ENCODE measurements at regions not wholly inside any gene's neighbourhood (a gene's known extent, or its start where the extent isn't known, plus 50 kb on each side); places are given as distances from the start of the nearest gene placed in this dataset.

DNA sequence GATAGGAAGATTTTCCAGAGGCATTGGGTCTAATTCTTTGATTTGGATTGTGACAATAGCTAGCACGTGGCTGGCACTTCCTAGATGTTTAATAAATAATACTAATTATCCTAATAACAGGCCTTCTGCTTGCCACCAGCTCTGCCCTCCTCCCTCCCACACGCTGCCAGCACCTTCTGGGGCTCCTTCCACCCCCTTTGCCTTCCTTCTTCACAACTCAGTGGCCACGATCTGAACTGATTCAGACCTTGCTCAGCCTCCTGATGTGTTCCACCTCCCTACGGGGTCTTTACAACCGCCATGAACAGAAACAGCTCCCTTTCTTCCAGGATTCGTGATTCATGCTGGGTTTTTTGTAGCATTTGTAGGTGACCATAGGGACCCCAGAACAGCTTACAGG, 310.3 kb upstream of the HS6ST1 start:
- no peak for DNase-seq (ENCODE audit: low read depth)

DNA sequence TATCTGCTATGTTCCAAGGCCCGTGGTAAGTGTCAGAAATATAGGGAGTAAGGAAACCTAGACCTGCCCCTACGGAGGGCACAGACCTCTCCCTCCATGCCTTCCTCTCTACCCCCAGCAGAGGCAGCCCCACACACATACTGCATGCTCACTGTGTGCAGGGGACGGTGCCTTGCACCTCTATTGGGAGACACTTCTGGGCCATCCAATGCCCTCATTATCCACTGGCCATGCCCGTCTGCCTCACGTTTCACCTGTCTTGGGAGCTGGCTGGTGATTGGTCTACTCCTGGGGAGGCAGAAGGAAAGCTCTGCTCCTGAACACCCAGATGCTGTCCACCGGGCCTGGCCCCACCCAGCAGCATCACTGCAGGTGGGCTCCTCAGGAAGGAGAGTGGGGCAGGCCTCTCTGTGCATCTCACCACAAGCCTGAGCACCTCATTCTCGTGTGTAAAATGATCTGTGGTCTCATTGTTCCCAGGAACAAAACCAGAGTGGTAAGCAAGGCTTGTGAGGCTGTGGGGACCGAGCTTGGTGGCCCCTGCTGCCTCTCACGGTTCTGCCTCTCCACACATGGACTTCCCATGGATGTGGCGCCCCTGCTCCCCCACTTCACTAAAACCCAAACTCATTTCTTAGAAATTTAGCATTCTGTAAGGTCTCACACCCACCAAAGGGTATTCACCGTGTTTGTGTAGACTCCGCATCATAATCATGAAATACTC, 312.5 kb upstream of the HS6ST1 start:
- DNase-seq (ENCODE audit: low read depth): no peak

DNA sequence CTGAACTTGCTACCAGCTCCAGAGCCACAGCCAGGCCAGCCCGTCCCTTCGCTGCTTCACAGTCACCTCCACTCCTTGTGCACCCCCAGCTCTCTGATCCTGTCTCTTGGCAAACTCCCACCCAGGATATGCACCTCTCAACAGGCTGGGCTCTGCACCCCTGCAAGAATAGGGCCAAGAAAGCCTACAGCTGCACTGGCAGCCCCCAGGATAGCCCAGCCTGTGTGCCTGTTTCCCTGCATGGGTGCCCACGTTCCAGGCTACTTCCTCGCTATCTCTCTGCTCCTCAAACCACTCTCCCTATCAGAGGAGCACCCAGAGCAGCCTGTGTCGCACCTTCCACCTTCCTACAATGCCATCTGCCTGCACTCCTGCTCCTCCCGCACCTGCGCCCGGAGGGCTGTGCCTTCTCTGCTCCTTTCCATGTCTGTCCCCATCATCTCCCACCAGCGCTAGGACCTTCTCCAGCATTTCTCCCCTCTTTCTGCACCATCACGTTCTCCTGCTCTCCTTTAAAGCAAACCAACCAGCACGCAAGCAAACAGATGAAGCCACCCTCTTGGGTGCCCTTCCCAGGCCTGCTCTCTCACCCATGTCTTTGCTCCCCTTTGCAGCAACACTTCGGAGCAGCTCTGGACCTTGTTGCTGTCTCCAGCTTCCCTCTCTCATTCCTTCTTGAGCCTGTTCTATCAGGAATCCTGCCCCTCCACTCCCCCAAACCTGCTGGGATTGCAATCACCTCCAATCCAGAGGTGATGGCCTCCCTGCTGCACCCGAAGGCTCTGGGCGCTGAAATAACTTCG, 313.2 kb upstream of the HS6ST1 start:
- DNase-seq (ENCODE audit: low read depth): no peak

DNA sequence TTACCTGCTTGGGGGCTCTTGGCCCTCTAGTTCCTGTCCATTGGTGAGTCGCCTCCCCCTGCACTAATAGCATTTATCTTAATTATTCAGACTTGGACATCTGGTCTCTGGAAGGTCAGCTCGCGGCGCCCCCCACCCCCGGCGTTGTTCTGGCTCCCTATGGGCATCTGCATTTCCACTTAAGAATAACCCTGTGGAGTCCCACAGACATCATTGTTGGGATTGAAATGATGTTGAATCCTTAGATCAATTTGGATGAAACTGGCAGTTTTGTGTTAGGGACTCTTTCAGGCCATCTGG, 313.8 kb upstream of the HS6ST1 start:
- DNase-seq (ENCODE audit: low read depth): no peak

DNA sequence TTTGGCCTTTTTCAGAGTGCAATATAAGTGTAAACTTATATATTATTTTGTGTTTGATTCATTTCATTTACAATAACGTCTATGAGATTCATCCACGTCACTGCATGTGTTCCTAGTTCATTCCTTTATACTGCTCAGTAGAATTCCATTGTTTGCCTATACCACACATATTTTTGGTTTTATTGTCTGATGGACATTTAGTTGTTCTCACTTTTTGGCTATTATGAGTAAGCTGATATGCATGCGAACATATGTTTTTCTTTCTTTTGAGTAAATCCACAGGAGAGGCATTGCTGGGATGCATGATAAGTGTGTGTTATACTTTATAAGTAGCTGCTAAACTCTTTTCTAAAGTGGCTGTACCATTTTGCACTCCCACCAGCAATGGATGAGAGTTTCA, 314.8 kb upstream of the HS6ST1 start:
- DNase-seq (ENCODE audit: low read depth): no peak

DNA sequence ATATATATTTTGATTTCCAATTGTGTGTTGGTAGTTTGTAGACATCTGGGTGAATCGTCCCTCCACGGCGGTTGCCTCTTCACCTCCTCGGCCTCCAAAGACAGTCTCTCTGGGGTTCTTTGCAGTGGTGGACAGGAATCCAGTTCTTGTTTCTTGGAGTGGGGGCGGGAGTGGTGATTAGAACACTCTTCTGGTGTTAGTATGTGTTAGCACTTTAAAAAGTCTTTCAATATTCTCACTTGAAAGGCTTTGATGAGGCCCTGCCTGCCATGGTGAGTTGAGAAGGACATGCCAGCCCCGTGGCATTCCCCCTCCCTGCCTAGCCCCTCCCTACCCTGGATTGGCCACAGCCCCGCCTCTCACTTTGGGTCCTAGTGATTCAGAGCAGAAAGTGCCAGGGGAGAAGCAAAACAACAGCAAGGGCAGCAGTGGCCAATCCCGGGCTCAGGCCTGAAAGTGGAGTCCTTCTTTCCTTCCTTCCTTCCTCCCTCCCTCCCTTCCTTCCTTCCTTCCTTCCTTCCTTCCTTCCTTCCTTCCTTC, 316.8 kb upstream of the HS6ST1 start:
- DNase-seq (ENCODE audit: low read depth): no peak

DNA sequence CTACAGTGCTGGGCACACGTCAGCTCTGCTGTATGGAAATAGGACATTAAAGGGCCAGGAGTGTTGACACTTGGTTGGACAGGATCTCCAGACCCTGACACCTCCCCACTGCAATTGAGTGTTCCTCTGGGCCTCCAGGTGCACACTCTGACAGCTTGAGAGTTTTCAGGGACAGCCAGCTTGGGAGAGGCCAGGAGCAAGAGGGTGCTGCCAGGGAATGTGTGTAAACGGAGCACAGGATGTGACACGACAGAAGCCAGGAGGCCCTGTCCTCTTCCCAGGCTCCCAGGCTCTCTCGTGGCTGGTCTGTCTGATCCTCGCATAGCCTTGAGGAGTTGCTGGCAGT, 318.1 kb upstream of the HS6ST1 start:
- DNase-seq (ENCODE audit: low read depth): no peak

DNA sequence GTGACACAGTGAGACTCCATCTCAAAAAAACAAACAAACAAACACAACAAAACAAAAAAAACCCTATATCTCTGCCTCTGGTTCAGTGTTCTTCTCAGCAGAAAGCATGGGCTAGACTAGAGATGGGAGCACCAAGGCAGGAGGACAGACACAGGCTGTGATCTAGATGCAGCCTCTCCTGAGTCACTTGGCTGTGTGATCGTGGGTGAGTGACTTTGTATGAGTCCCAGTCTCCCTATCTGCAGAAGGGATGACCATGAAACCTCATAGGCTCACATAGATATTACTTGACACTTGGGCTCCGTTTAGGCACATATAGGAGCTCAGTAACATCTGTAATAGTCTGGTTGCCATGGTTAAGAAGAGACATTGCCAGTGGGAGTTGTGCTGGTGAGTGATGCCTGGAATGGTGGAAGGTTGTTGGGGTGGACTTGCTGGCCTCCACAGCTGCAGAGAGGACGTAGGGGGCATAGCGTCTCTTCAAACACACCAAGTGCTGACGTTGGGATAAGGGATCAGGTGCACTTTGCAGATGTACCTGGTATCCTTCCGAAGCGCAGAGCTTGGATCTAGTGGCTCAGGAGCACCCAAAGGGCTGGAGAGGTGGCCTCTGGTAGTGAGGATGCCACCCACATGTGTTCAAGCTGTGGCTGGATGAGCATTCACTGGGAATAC, 318.9 kb upstream of the HS6ST1 start:
- DNase-seq (ENCODE audit: low read depth): no peak

DNA sequence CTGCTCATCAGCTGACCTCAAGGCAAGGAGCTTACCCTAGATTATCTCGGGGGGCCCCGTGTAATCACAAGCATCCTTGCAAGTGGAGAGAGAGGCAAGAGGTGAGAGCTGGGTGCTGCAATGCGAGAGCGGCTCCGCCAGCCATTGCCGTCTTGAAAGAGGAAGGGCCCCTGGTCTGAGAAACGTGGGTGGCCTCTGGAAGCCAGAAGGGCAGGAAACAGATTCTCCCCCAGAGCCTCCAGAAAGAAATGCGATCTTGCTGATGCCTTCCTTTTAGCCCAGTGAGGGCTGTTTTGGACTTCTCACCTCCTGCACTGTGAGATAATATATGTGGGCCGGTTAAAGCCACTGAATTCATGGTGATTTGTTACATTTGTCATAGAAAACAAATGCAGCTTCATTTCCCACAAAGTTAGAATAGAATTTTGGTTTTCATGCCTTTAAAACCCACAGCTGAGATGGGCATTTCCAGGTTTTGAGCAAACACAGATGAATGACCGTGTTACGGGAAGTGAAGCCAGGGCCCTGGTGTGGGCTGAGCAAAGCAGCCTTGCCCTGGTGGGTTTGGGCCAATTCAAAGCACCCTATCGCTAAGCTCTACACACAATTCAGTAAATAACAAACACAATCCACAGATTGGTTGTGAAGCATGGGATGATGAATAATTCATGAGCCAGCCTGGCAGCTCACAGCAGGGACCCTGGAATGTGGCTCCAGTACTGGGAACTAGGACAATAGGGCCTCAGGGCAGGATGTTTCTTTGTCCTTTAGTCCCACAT, 319.9 kb upstream of the HS6ST1 start:
- DNase-seq (ENCODE audit: low read depth): peak; percentile 36

DNA sequence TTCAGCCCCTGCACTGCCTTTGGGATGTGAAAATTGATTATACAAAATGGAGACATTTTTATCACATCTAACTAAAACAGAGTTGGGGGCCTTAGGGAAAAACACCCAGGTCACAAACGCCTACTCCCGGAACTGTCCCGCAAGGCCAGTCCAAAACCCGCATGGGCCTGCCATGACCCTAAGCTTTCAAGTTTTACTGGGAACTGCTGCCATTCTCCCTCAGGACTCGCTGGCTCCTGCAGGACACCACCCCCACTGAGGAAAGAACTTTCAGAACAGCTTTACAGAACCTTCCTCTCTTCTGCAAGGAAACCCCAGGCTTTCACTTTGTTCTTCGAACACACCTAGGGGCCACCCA, 320.4 kb upstream of the HS6ST1 start:
- no peak for DNase-seq (ENCODE audit: low read depth)

DNA sequence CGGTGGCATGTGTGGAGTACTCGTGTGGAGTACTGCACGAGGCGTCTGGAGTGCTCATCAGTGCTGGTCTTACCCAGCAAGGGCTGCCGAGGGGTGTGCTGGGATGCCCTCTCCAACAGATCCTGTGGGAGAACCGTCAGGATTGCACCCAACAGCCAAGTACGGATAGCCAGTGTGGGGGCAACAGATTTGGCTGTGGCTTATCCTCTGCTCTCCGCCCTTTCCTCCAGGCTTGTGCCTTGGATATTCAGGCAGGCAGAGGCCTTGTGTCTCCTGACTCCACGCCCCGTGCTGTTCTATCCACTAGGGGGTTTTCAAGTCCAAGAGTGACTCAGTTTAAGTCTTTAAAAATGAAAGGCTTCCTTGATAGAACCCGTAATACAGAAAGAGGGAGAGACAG, 321.0 kb upstream of the HS6ST1 start:
- no peak for DNase-seq (ENCODE audit: low read depth)

DNA sequence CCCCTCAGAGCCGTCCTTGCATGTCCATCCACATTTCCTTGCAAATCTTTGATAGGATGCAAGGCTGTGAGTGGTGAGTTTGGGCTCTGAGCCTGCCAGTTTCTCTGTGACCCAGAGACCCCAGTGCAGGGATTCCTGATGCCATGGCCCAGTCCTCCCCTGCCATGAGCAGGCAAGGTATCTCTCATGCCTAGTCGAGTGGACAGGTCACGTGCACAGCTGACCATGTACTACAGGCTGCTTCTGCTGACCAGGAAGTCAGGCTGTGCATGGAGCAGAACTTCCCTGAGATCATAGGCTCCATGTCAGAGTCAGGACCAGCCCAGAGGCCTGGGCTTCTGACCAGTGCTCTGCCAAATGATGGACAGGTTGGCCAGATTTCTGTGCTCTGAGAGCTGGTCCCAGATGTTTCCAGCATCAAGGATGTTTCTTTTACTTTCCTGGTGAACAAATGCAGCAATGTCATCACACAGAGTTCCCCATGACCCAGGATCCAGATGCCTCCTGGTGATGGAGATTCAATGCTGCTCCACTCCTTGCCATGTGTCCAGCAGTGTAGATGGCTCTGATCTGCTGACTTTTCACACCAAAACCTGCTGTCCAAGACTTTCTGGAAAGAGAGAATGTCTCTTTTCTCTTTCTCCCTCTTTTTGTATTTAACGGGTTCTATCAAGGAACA, 321.6 kb upstream of the HS6ST1 start:
- no peak for DNase-seq (ENCODE audit: low read depth)

DNA sequence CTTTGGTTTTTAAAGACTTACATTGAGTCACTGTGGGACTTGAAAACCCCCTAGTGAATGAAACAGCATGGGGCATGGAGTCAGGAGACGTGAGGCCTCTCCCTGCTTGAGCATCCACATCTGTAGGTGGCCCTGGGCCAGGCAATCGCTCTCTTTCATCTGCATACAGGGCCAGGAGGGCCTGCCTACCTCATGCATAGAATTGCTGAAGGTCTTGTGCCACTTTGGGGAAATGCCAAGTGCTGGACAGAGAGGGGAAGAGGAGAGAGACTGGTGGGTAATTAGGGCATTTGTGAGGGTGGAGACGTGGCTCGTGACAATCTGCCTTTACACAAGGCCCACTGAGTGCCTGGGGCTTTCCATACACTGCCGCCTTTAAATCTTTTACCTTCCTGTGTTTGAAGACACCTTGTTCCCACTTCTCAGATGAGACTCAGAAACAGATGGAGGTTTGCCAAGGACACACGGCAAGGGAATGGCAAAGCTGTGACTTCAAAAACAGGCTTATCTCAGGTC, 322.2 kb upstream of the HS6ST1 start:
- no peak for DNase-seq (ENCODE audit: low read depth)

DNA sequence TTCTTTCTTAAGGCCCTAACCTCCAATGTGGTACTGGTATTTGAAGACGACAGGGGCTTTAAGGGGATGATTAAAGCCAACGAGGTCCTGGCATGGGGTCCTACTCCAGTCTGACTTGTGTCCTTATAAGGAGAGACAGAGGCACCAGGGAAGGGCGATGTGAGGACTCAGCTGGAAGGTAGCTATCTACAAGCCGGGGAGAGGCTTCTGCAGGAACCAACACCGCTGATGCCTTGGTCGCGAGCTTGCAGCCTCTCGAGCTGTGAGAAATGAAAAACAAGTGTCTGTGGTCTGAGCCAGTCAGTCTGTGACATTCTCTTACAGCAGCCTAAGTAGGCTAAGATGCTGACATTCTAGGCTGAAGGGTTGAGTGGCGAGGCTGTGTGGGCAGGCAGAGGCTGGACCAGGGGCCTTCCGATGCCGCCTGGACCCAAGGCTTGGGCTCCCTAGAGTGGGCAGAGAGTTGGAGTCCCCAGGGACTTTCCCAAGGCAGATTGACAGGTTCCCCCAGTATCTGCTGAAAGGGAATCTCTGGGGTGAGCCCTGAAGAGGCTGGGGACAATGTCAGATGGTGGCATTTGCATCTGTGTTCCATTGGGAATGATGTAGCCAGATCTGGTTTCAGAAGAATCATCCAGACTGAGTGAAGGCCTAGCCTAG, 322.9 kb upstream of the HS6ST1 start:
- DNase-seq (ENCODE audit: low read depth): no peak

DNA sequence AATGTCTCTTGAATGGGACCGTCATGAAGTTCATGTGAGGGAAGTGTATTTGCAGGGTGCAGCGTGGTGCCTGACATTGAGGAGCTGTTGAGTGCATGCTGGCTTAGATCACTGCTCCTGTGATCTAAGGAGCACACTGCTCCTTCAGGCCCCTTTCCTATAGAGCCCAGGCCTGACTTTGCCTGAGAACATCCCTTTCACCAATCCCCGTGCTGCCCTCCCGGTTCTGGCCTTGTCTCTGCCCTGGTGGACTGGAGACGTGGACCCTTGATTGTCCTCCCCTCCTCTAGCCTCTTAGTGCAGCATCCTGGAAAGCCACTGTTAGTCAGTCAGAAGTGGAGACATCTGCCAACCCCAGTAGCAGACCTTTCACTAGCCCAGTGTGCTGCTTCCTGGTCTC, 323.6 kb upstream of the HS6ST1 start:
- no peak for DNase-seq (ENCODE audit: low read depth)

DNA sequence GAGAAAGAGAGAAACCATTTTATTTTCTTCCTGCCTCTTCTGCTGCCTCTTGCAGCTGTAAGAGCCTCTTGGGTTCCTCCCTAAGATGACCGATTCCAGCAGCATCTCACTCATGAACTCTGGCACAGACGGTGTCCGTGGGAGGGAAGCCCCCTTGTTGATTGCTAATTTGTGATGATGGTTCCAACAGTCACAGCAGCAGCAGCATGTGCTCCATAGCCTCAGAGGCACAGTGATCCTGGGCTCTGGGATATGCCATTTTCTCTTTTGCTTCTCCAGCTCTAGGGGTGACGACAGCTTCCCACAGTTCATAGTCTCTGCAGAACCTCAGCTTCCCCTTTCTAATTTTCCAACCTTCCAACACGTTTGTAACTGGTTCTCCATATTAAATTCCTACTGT, 324.2 kb upstream of the HS6ST1 start:
- no peak for DNase-seq (ENCODE audit: low read depth)

DNA sequence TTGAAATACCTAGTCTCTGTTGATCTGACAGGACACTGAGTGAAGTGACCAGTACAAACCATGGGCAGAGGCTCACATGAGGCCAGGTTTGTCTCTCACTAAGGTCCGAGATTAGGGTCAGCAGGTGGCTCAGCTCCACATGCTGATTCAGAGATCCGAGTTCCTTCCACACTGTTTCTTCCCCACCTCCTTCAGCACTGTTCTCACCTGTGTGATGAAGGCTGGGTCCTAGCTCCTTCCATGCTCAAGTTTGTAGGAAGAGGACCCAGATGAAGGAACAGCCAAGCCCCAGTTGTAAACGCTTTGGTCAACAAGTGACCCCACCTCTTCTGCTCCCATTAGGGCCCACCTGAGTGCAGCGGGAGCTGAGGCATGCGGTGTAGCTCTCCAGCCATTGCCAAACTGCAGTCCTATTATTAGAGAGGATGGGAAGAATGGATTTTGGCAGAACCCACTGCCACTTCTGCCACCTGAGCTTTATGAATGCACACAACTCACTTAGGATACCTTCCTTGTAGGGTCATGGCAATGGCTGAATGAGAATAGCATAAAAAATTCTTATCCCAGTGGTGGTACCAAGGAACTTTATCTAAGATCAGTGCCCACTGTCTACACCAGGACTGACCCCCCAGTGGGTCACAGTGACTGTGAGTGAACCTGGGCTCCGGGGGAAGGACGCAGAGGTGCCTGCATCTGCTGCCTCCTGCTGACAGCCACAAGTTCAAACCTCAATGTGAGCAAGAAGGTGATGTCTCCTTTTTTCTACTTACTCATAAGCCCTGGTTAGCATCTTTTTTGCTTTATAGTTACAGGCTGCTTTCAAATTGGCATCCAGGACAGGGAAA, 324.8 kb upstream of the HS6ST1 start:
- no peak for DNase-seq (ENCODE audit: low read depth)

DNA sequence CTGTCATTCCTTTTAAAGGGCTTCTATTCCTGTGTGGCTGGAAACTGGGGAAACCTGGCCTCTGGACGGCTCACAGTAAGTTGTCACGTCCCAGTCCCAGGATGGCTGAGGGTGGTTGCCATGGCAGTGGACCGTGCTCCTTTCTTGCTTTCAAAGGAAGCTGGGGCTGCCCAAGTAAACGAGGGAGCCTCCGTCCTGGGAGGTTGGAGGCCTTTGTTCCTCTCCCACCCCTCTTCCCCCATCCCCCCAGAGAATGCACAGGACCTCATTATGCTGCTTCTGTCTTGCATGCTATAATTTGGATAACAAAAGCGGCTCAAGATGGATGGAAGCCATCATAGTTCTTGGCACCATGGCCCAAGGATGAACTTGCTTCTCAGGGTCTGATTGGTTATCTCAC, 325.5 kb upstream of the HS6ST1 start:
- DNase-seq (ENCODE audit: low read depth): no peak

DNA sequence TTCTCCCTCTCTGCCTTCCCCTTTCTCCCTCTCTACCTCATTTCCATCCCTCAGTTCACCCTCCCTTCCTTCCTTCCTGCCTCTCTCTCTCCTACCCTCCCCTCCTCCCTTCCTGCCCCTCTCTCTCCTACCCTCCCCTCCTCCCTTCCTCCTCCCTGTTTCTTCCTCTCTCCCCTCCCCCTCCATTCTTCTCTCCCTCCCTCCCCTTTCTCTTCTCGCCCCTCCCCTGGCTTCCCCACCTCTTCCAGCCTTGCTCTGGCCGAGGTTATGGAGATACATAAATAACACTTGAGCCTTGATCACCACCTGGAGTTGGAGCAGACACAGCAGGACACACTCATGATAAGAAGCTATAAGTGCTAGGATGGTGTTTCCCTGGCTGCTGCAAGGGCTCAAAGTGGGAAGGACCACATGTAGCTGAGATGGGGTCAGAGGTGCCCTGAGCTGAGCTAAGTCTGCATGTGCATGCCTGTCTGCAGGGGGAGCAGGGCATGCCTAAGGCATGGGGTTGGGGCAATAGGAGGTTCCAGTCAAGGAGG, 326.1 kb upstream of the HS6ST1 start:
- DNase-seq (ENCODE audit: low read depth): no peak

DNA sequence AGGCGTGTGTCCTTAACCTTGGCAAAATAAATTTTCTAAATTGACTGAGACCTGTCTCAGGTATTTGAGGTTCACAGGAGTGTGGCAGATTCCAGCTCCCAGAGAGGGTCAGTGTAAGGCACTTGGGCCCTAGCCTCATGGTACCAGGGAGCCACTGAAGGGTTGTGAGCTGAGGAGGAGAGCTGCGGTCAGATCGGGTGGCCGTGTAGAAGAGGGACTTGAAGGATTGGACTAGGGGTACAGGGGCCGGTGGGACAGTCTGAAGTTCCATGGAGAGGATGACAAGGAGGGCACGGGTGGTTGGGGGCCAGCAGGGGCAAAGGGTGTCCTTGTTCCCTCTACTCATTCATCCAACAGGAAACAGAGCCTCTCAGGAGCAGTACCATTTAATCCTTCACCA, 327.0 kb upstream of the HS6ST1 start:
- no peak for DNase-seq (ENCODE audit: low read depth)
